Activated CD8-positive, alpha-beta memory T cell treated with anti-CD3 and anti-CD28 coated beads for 48 hours (primary cell): ENCODE measurements at regions not wholly inside any gene's neighbourhood (a gene's known extent, or its start where the extent isn't known, plus 50 kb on each side); places are given as distances from the start of the nearest gene placed in this dataset.

Experiments used
- DNase-seq, 3 experiments: peaks; one replicate each; pipeline ENCODE4 v3.0.0-alpha.2; 2020; ENCODE audit warnings: low read depth in 2 of 3, low spot score in 2 of 3

GRCh38 chr9:85213650-85214607, 527.8 kb downstream of the AGTPBP1 start:
- no peak for DNase-seq

- DNase-seq, result no peak
These were observed 528.9 kb downstream of the AGTPBP1 start for GRCh38 chr9:85212887-85213286.

GRCh38 chr9:85212209-85212608, 529.5 kb downstream of the AGTPBP1 start:
- DNase-seq, result no peak

GRCh38 chr9:85208666-85209065, 533.1 kb downstream of the AGTPBP1 start:
- DNase-seq, result no peak

- DNase-seq, result no peak
These were observed 534.6 kb downstream of the NTRK2 start for GRCh38 chr9:85204176-85204575.

GRCh38 chr9:85202596-85202995, 533.1 kb downstream of the NTRK2 start:
- no peak for DNase-seq

- no peak for DNase-seq
These were observed 531.3 kb downstream of the NTRK2 start for GRCh38 chr9:85200726-85201404.

GRCh38 chr9:85199866-85200495, 530.5 kb downstream of the NTRK2 start:
- no peak for DNase-seq

GRCh38 chr9:85192750-85193149, 523.2 kb downstream of the NTRK2 start:
- no peak for DNase-seq

GRCh38 chr9:85186218-85186585, 516.7 kb downstream of the NTRK2 start:
- no peak for DNase-seq

- DNase-seq, result no peak
These were observed 516.1 kb downstream of the NTRK2 start for GRCh38 chr9:85185486-85186217.

GRCh38 chr9:85182383-85182782, 512.9 kb downstream of the NTRK2 start:
- DNase-seq, result no peak

- DNase-seq, result no peak
These were observed 508.9 kb downstream of the NTRK2 start for GRCh38 chr9:85178474-85178873.

- DNase-seq, result no peak
These were observed 504.4 kb downstream of the NTRK2 start for GRCh38 chr9:85173967-85174366.

GRCh38 chr9:85172001-85172978, 502.8 kb downstream of the NTRK2 start:
- no peak for DNase-seq

GRCh38 chr9:85171163-85171562, 501.6 kb downstream of the NTRK2 start:
- no peak for DNase-seq

GRCh38 chr9:85168412-85168811, 498.9 kb downstream of the NTRK2 start:
- DNase-seq, result no peak

- DNase-seq, result no peak
These were observed 497.6 kb downstream of the NTRK2 start for GRCh38 chr9:85167146-85167545.

- DNase-seq, result no peak
These were observed 494.3 kb downstream of the NTRK2 start for GRCh38 chr9:85163825-85164224.

- DNase-seq, result no peak
These were observed 493.9 kb downstream of the NTRK2 start for GRCh38 chr9:85163415-85163814.
